ENCODE measurements at regions not wholly inside any gene's neighbourhood (a gene's known extent, or its start where the extent isn't known, plus 50 kb on each side); places are given as distances from the start of the nearest gene placed in this dataset.

- TF ChIP-seq CTCF (IDR thresholded peaks at IDR 0.05): no peak
- no peak for TF ChIP-seq POLR2A (IDR thresholded peaks at IDR 0.05)
Measured at GRCh38 chr11:11142430-11142829, 210.6 kb downstream of the CSNK2A3 start.
